ENCODE measurements at regions not wholly inside any gene's neighbourhood (a gene's known extent, or its start where the extent isn't known, plus 50 kb on each side); places are given as distances from the start of the nearest gene placed in this dataset.

- H3K9ac ChIP-seq (ENCODE audit: extremely low read depth, insufficient read length, low read length) = no peak overlapping the region
- no peaks in the 10 kb centered on the region for H3K79me1 ChIP-seq (ENCODE audit: insufficient read depth, low read depth, low read length, poor library complexity, severe bottlenecking)
- H2AFZ ChIP-seq (ENCODE audit: low read length) = no peak overlapping the region
- no peak overlapping the region for H3K27ac ChIP-seq (ENCODE audit: insufficient read length, low read depth, low read length)
- H4K91ac ChIP-seq (ENCODE audit: insufficient read length, low read depth, low read length) = no peak overlapping the region
- H2AK5ac ChIP-seq (ENCODE audit: insufficient read length, low read length) = no peak overlapping the region
- H3K4me2 ChIP-seq (ENCODE audit: insufficient read depth, insufficient read length, low read length) = no peak overlapping the region
- H3K56ac ChIP-seq (ENCODE audit: insufficient read length, low read depth, low read length) = no peak overlapping the region
- no peak overlapping the region for H2BK15ac ChIP-seq (ENCODE audit: low read depth, low read length)
- no peaks in the 10 kb centered on the region for H3K27me3 Mint-ChIP-seq (ENCODE audit: low read depth)
- peaks cover 0 to 7% (median 0%) of the 10 kb centered on the region in 3 experiments; a peak in 2 of 7 replicates for H3K36me3 Mint-ChIP-seq (ENCODE audit: insufficient read depth in 1 of 3, low read depth in 3 of 3)
- H3K23me2 ChIP-seq (ENCODE audit: insufficient read length, low read depth, low read length, poor library complexity, severe bottlenecking) = no peaks in the 10 kb centered on the region
- H3K4ac ChIP-seq (ENCODE audit: low read depth, low read length) = no peak overlapping the region
- H4K5ac ChIP-seq (ENCODE audit: insufficient read length, low read depth, low read length) = no peak overlapping the region
- H3K4me1 Mint-ChIP-seq = no peaks in the 10 kb centered on the region
- H3K27ac Mint-ChIP-seq = no peak overlapping the region
- no peaks in the 10 kb centered on the region for H3K79me2 ChIP-seq (ENCODE audit: insufficient read depth, low read length)
- TF ChIP-seq, protein P1, sequence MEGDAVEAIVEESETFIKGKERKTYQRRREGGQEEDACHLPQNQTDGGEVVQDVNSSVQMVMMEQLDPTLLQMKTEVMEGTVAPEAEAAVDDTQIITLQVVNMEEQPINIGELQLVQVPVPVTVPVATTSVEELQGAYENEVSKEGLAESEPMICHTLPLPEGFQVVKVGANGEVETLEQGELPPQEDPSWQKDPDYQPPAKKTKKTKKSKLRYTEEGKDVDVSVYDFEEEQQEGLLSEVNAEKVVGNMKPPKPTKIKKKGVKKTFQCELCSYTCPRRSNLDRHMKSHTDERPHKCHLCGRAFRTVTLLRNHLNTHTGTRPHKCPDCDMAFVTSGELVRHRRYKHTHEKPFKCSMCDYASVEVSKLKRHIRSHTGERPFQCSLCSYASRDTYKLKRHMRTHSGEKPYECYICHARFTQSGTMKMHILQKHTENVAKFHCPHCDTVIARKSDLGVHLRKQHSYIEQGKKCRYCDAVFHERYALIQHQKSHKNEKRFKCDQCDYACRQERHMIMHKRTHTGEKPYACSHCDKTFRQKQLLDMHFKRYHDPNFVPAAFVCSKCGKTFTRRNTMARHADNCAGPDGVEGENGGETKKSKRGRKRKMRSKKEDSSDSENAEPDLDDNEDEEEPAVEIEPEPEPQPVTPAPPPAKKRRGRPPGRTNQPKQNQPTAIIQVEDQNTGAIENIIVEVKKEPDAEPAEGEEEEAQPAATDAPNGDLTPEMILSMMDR (conservative IDR thresholded peaks at IDR 0.05) = no peak
- no peak overlapping the region for H4K8ac ChIP-seq (replicated peaks; ENCODE audit: insufficient read length, low read depth, low read length)
- H3K18ac ChIP-seq (ENCODE audit: insufficient read length, low read depth, low read length) = no peak overlapping the region
- H2BK5ac ChIP-seq (ENCODE audit: insufficient read length, low read length) = no peak overlapping the region
- peaks cover 0 to 5% of the 10 kb centered on the region in 2 experiments; a peak in 3 of 5 replicates for H3K9me3 Mint-ChIP-seq
- H3K9me3 ChIP-seq (ENCODE audit: control insufficient read depth, low read depth, low read length) = no peaks in the 10 kb centered on the region
- no CpG with 5 or more reads among the region's 4 CpGs for WGBS (ENCODE audit: extremely low coverage, insufficient read length, low lambda C conversion rate)
- H3K4me1 ChIP-seq (ENCODE audit: insufficient read depth, low read length) = no peaks in the 10 kb centered on the region
- H3K4me3 Mint-ChIP-seq = no peak overlapping the region
- H2BK12ac ChIP-seq (ENCODE audit: insufficient read length, low read depth, low read length) = no peak overlapping the region
- no peak overlapping the region for H3K23ac ChIP-seq (ENCODE audit: insufficient read length, low read depth, low read length)
- DNase-seq = no peak
- H3K14ac ChIP-seq (ENCODE audit: insufficient read depth, low read length) = no peak overlapping the region
- H3K27me3 ChIP-seq (ENCODE audit: insufficient read depth, low read length) = no peaks in the 10 kb centered on the region
- no peak overlapping the region for H3T11ph ChIP-seq (ENCODE audit: low read length)
- H4K20me1 ChIP-seq (ENCODE audit: control insufficient read depth, insufficient read depth, insufficient read length) = no peaks in the 10 kb centered on the region
- no peak overlapping the region for H2BK20ac ChIP-seq (ENCODE audit: low read depth, low read length, poor library complexity, severe bottlenecking)
- H2BK120ac ChIP-seq (ENCODE audit: low read depth, low read length, poor library complexity, severe bottlenecking) = no peak overlapping the region
Observed at GRCh38 chr7:9752033-9752432, 1221.6 kb upstream of the PHF14 start.

All from H9 (cell line).